ENCODE measurements at regions not wholly inside any gene's neighbourhood (a gene's known extent, or its start where the extent isn't known, plus 50 kb on each side); places are given as distances from the start of the nearest gene placed in this dataset.

- TF ChIP-seq CTCF (IDR thresholded peaks at IDR 0.05; ENCODE audit: insufficient read depth in 1 of 2, low read depth in 1 of 2, low read length in 1 of 2, severe bottlenecking in 1 of 2, unreplicated experiment in 1 of 2): no peak
- no peaks in the 10 kb centered on the region for H3K27me3 Mint-ChIP-seq (ENCODE audit: insufficient read depth, unreplicated experiment)
These were observed 1168.6 kb downstream of the KCNT2 start for GRCh38 chr1:195439661-195440060.

GRCh38 chr1:195434566-195435203 is 1173.6 kb downstream of the KCNT2 start:
- H3K9me3 Mint-ChIP-seq (ENCODE audit: unreplicated experiment): no peaks in the 10 kb centered on the region
- H3K4me3 ChIP-seq (ENCODE audit: low read depth, low read length): no peak overlapping the region
- no TSS peak for BruUV-seq (replicated peaks)
- intact Hi-C loops (cut with micrococcal nuclease; ENCODE audit: unreplicated experiment): no loop called here
- H3K4me3 Mint-ChIP-seq (ENCODE audit: unreplicated experiment): no peak overlapping the region
- no peaks in the 10 kb centered on the region for H3K9me3 ChIP-seq
- no peak for DNase-seq
- H3K27me3 Mint-ChIP-seq (ENCODE audit: insufficient read depth, unreplicated experiment): no peaks in the 10 kb centered on the region
- no peaks in the 10 kb centered on the region for H3K36me3 ChIP-seq (ENCODE audit: control insufficient read depth, insufficient read depth, low read length)
- ChIA-PET POLR2A (no interaction called here), CTCF (no interaction called here)
- no peak for TF ChIP-seq CTCF (IDR thresholded peaks at IDR 0.05; ENCODE audit: insufficient read depth in 1 of 2, low read depth in 1 of 2, low read length in 1 of 2, severe bottlenecking in 1 of 2, unreplicated experiment in 1 of 2)
- no peak overlapping the region for H3K27ac Mint-ChIP-seq (ENCODE audit: unreplicated experiment)
- H3K36me3 Mint-ChIP-seq (ENCODE audit: insufficient read depth, unreplicated experiment): no peaks in the 10 kb centered on the region
- H3K4me1 Mint-ChIP-seq (ENCODE audit: low read depth, unreplicated experiment): no peaks in the 10 kb centered on the region
- no peaks in the 10 kb centered on the region for H3K27me3 ChIP-seq (replicated peaks; ENCODE audit: control insufficient read depth, insufficient read depth, low read length)
- H3K4me1 ChIP-seq: no peaks in the 10 kb centered on the region

More at GRCh38 chr1:195439661-195440060, 1168.6 kb downstream of the KCNT2 start:
- Mint-ChIP-seq H3K4me3 (ENCODE audit: unreplicated experiment) (no peak overlapping the region), H3K9me3 (ENCODE audit: unreplicated experiment) (no peaks in the 10 kb centered on the region), H3K4me1 (ENCODE audit: low read depth, unreplicated experiment) (no peaks in the 10 kb centered on the region), H3K27ac (ENCODE audit: unreplicated experiment) (no peak overlapping the region), H3K36me3 (ENCODE audit: insufficient read depth, unreplicated experiment) (no peaks in the 10 kb centered on the region)
- H3K27me3 ChIP-seq (replicated peaks; ENCODE audit: control insufficient read depth, insufficient read depth, low read length): no peaks in the 10 kb centered on the region
- H3K36me3 ChIP-seq (ENCODE audit: control insufficient read depth, insufficient read depth, low read length): no peaks in the 10 kb centered on the region
- ChIA-PET POLR2A (no interaction called here), CTCF (no interaction called here)
- DNase-seq: no peak
- H3K4me1 ChIP-seq: no peaks in the 10 kb centered on the region
- no peaks in the 10 kb centered on the region for H3K9me3 ChIP-seq
- no TSS peak for BruUV-seq (replicated peaks)
- H3K4me3 ChIP-seq (ENCODE audit: low read depth, low read length): no peak overlapping the region
- intact Hi-C loops (cut with micrococcal nuclease; ENCODE audit: unreplicated experiment): no loop called here

- Mint-ChIP-seq H3K4me1 (ENCODE audit: low read depth, unreplicated experiment) (no peaks in the 10 kb centered on the region), H3K36me3 (ENCODE audit: insufficient read depth, unreplicated experiment) (no peaks in the 10 kb centered on the region), H3K9me3 (ENCODE audit: unreplicated experiment) (no peaks in the 10 kb centered on the region), H3K4me3 (ENCODE audit: unreplicated experiment) (no peak overlapping the region), H3K27ac (ENCODE audit: unreplicated experiment) (no peak overlapping the region), H3K27me3 (ENCODE audit: insufficient read depth, unreplicated experiment) (no peaks in the 10 kb centered on the region)
- Histone ChIP-seq H3K27me3 (replicated peaks; ENCODE audit: control insufficient read depth, insufficient read depth, low read length) (no peaks in the 10 kb centered on the region), H3K9me3 (no peaks in the 10 kb centered on the region), H3K4me1 (no peaks in the 10 kb centered on the region), H3K4me3 (ENCODE audit: low read depth, low read length) (no peak overlapping the region), H3K36me3 (ENCODE audit: control insufficient read depth, insufficient read depth, low read length) (no peaks in the 10 kb centered on the region)
- no peak for TF ChIP-seq CTCF (IDR thresholded peaks at IDR 0.05; ENCODE audit: insufficient read depth in 1 of 2, low read depth in 1 of 2, low read length in 1 of 2, severe bottlenecking in 1 of 2, unreplicated experiment in 1 of 2)
- ChIA-PET POLR2A (no interaction called here), CTCF (no interaction called here)
- intact Hi-C loops (cut with micrococcal nuclease; ENCODE audit: unreplicated experiment): no loop called here
- no peak for DNase-seq
- no TSS peak for BruUV-seq (replicated peaks)
These were observed 1177.4 kb downstream of the KCNT2 start for GRCh38 chr1:195430826-195431225.
